ENCODE measurements at regions not wholly inside any gene's neighbourhood (a gene's known extent, or its start where the extent isn't known, plus 50 kb on each side); places are given as distances from the start of the nearest gene placed in this dataset.

DNA sequence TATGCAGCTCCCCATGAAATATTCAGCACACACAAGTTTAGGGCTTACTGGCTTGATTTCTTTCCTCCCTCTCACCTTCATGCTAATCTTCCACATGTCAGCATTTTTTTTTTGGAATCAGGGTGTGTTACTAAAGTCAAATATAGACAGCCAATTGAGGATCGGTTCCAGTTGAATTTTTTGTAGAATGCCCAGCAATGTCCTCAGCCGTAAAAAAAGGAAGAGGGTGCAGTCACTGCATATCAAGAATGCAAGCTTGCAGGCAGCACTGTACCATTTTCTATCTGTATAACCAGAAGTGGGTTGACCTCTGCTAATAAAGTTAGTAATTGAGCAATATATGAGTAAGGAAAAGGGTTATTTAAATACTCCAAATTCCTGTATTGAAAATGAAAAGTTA is 51.4 kb upstream of the CHMP2B start:
- DNase-seq = no peak

DNA sequence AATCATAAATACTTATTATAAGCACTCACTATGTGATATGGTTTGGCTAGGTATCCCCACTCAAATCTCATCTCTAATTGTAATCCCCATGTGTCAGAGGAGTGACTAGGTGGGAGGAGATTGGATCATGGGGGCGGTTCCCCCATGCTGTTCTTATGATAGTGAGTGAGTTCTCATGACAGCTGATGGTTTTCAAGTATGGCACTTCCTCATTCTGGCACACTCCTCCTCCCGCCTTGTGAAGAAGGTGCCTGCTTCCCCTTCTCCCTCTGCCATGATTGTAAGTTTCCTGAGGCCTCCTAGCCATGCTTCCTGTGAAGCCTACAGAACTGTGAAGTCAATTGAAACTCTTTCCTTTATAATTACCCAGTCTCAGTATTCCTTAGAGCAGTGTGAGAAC is 53.3 kb upstream of the CHMP2B start:
- no peak for DNase-seq

DNA sequence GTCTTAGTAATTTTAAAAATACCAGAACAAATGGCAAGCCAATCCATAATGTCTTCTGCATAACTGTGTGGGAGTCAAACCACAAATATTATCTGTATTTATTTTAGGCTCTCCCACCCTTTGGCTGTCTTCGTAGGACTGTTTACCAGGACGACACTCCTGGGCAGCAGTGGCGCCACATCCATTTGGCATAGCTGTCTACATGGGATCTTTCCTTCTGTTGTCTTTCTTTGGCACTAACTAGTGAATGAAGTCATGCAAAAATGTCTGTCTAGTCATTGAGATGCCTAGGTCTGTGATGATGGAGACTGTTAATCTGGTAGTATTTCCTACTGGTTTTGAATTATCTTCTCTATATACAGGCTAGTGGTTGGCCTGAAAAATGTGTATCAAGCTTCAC is 54.0 kb upstream of the CHMP2B start:
- no peak for DNase-seq

DNA sequence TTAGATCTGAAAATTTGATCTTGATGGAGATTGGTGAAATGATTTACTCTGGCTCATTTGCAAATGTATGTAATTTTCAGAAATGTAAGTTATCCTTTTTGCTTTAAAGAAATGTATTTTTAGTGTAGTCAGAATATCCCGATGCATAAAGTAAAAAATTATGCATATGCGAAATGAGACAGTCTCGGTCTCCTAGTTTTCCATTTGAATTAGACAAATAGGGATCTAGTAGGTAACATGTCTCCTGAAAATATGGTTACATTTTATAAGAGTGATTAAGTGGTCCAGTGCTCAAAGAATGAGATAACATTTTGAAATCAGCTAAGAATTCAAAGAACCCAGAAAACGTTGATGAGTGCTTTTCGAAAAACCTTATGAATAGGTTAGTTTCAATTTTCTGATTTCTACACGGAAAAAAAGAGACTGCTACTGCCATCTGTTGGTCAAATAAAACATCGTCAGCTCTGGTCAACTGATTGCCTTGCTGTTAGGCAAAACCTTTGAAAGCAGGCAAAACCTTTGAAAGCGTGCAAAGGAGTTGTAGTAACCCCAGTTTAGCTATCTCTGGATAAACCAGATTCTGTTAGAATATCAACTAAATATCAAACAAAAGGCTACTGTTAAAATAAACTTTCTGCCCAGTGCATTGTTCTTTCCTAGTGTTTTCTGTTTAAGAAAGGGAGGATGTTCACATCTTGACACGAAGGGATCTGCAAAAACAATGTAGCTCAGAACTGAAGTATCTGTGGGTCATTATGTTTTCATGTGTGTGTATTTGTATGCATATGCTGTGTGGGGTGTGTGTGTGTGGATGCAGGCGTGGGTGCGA is 59.3 kb upstream of the CHMP2B start:
- DNase-seq = peak in 1 of 2 experiments; percentile 32

DNA sequence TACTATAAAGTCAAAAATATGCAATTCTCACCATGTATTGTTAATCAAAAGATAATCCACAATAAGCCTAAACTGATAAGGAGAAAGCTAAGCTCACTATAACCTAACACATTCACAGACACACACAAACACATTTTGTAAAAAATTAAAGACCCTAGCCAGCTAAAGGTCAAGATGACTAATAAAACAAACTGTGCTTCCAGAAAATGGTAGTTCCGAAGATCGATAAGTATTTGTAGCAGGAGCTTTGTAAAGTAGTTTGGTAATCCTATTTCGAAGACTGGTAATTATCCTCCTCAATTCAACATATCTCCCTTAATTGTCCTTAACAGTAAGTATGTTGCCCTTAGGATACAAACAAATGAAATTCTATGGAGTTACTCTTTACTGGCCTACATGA is 62.9 kb upstream of the CHMP2B start:
- DNase-seq = no peak

DNA sequence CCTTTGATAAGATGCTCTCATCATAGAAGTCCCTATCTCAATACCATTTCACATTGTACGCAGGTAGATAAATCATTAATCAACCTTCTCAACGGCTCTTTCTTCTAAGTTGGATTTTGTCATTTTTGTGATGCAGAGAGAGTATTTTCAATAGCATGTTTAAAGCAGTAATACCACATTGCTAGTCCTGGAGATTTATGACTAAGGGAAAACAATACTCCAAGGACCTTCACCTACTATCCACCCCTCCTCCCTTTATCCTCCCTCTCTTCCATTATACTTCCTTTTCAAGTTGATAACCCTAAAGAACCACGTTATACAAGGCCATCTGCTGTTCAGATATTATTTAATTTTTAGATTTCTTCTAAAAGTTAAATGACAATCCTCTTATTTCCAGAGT is 65.3 kb upstream of the CHMP2B start:
- no peak for DNase-seq

DNA sequence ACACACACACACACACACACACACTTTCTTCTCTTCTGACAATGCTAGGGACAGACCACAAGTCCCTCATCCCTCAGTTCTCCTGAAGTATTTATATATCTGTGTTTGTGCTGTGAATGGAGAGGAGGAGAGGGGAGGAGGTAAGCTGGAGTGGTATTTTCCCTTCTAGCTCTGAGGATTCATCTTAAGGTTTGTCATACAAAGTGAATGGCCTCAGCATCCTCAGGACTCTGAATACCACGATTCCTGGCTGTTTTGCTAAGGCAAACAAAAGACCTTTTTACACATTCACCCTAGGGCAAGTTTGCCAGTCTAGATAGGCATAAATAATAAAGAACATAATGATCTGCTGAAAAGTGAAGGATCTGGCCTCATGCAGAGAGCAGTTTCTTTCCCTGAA is 65.7 kb upstream of the CHMP2B start:
- DNase-seq = no peak

DNA sequence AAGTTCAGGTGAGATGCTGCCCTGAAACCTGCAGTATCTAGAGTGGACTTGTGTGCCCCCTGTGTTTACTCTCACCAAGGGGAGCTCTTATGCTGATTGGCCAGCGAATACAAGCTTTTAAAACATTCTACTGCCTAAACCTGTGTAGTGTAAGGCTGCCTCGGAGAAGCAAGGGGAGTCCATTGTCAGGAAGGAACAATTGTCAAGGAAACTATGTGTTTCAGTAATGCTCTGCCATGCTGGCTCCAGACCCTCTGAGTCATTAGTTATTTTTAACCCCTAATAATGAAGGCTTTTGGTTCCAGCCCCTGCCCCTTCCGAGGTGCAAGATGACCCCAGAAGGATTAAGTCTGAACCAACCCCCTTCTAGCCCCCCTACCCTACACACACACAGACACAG is 66.1 kb upstream of the CHMP2B start:
- DNase-seq = no peak

DNA sequence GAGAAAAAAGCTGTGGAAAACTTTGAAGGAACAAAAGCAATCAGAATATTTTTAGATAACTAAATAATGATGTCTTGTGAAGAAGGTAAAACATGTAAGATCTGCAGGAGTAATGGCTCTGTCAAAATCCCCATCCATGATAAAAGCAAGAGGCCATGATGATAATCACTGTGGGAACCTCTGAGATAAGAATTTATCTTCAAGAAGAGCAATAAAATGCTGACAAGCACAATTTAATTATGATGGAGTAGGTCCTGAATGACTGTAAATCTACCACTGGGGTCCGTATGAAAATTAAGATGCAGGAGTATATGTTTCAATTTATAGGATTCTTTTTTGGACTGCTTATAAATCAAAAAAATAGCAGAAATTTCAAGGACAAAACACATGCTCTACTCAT is 68.3 kb upstream of the CHMP2B start:
- no peak for DNase-seq

DNA sequence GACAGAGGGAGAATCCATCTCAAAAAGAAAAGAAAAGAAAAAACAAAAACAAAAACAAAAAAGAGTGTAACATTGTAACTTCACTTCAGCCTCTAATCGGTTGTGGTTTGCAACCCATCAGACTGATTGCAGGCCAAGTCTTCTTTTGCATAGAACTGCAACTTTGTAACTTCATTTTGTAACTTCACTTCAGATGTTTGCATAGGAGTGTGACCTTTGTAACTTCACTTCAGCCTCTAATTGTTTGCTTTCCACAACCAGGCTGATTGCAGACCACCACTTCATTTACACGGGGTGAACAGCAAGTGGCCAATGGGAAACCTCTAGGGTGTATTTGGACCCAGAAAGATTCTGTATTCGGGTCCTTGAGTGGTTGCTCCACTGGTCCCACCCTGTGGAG is 79.1 kb upstream of the CHMP2B start:
- DNase-seq = no peak

DNA sequence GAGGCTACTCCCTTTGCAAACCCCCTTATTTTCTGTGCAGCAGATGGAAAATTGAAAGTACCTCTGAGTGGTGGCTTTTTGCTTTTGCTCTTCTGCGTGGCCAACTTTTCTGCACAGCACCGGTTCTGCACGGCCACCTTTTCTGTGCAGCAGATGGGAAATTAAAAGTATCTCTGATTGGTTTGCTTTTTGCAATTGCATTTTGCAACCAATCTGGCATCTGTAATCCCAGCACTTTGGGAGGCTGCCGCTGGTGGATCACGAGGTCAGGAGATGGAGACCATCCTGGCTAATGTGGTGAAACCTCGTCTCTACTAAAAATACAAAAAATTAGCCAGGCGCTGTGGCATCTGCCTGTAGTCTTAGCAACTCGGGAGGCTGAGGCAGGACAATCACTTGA is 79.5 kb upstream of the CHMP2B start:
- no peak for DNase-seq

DNA sequence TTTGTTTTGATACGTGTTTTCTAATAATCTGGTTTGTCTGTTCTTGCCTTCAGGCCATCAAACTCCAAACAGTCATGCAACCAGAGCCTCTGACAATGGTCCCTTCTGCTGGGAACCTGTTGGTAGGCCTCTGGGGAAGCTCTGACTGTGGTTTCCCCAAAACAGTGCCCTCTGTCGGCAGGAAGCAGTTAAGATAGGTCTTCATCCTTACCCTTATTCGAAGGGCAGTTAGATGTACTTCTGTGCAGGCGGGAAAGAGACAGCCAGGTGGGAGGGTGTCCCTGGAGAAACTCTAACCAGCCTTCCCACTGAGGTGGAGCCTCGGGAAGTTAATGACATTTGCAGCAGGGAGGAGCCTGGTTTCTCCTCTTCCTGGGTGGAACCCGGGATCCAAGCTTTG is 81.6 kb upstream of the CHMP2B start:
- peak in 1 of 2 experiments; percentile 2 for DNase-seq

DNA sequence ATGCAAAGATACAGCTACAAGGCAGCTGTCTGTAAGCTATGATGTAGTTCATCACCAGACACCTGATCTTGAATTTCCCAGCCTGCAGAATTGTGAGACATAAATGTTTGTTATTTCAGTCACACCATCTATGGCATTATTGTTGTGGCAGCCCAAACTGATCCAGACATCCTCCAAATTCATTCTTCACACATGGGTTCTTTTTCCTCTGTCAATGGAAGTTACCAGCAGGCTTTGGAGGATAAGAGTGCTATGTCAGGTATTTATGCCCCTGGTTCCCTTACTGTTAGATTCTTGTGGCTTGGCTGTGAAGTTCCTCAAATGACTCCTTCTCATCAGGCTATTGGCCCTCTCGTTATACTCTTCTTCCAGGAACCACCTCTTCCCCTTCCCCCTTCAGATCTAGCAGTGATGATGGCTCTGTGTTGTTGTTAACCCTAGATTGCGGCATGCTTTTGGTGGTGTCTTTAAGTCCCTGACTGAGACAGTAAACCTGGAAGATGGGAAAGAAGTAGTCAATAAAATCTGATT is 91.0 kb upstream of the CHMP2B start:
- DNase-seq = no peak

DNA sequence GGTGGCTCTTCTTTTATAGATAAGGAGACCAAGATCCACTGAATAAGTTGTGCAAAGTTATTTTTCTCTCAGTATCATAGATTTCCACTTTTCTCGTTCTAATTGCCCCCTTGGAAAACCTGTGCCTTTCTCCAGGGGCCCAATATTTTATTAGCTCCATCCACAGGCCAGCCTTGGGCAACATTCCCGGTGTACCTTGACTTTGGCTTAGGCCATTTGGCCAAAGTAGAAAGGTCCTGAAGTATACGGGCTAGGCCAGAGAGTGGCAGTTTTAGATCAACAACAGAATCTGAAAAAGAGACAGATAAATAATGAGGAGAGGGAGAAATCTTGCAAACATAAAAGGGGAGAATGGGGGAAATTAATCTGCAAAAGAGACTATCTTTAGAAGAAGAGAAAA is 91.7 kb upstream of the CHMP2B start:
- no peak for DNase-seq

DNA sequence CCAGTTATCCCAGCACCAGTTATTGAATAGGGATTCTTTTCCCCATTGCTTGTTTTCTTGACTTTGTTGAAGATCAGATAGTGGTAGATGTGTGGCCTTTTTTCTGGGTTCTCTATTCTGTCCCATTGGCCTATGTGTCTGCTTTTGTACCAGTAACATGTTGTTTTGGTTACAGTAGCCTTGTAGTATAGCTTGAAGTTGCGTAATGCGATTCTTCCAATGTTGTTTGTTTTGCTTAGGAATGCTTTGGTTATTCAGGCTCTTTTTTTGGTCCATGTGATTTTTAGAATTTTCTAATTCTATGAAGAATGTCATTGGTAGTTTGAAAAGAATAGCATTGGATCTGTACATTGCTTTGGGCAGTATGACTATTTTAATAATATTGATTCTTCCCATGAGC is 94.3 kb upstream of the CHMP2B start:
- no peak for DNase-seq

DNA sequence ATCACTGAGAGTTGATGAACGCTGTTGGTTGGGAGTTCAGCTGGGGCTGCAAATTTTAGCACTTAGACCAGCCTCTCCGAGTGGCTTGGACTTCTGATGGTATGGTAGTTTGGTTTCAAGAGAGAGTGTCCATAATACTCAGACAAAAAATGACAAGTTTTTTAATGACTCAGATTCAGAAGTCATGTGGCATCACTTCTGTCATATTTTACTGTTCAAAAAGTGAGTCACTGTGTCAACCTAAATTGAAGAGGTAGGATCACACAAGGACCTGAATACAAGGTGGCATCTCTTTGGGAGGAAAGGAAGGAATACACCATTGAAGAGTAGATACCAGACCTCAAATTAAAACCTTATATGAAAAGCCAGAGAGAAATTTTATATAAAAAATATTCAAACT is 99.1 kb upstream of the CHMP2B start:
- DNase-seq = no peak

DNA sequence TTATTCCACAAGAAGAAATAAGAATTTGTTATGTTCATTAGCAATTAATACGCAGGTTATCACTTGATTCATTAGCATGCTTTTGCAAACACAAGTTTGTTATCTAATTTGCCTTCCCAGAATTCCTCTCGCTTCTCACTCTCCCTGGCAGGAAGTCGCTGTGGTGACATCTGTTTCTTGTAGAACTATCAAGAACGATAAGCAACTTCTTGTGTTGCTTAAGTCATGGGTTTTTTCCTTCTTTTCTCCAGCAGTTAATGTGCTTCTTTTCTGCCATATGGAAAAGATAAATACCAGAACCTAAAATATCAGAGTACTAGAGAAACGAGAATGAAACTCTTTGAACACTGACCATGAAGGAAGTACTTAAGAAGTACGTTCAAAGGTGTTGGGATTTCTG is 99.8 kb upstream of the CHMP2B start:
- no peak for DNase-seq

DNA sequence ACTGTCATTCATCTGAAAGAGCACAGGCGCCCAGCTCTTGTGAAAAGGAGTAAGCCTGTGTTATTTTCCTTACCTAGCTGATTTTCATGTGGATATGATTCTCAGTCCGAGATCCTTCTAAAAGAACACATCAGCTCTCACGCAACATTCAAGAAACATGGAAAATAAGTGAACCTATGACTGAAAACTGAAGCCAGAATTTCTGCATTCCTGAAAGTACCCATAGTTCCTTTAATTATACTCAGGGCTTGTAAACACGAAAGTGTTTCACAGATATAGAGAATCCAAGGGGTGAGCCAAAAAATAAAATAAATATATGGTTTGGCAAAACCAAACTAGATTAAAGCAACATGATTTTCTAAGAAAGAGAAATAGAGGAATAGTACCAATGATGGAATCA is 100.8 kb upstream of the CHMP2B start:
- DNase-seq = no peak

DNA sequence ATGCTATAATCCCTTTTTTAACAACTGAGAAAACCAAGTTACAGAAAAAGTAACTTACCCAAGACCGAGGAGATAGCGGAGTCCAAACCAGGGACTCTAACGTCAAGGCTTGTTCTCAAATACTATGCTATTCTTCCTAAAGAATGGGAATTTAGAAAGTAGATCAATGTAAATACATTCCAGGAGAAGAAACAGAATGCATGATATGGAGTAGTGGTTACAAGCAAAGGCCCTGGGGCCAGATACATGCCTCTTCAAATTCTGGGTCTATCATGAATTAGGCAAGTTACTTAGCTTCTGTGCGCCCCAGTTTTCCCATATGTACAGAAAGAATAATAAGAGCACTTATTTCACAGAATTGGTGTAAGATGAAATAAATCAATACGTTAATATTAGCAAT is 102.0 kb upstream of the CHMP2B start:
- DNase-seq = no peak

DNA sequence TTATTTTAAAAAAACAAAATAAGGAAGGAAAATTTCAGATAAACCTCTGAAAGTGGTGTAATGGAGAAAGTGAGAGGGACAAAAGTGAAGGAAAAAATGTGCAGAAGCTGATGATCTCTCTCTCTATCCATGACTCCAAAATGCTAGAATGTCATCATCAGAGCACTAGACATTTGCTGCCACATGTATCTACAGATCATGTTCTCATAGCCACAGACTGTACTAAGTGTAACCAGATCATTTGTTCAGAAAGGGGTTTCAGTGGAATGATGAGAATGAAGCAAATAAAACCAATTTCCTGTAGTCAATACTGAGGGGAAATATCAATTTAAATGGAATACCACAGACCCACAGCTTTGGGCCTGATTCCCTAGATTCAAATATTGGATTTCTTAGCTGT is 104.3 kb upstream of the CHMP2B start:
- no peak for DNase-seq

DNA sequence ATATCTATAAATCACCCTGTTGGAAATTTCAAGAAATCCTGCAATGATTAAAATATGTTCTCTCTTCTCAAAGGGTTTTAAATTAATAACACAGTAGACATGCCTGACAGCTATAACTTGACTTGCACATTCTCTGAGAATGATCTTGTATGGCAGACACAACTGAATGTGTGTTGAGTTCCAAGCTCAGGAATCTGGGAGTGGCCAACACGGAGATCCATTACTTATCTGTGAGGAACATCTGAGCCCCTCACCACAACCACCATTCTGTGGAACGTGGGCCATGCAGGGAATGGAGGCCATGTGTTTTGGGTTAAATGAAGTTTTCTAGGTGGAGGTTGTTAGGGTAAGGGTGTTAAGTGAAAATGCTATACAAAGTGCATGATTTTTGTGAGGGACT is 105.3 kb upstream of the CHMP2B start:
- no peak for DNase-seq

DNA sequence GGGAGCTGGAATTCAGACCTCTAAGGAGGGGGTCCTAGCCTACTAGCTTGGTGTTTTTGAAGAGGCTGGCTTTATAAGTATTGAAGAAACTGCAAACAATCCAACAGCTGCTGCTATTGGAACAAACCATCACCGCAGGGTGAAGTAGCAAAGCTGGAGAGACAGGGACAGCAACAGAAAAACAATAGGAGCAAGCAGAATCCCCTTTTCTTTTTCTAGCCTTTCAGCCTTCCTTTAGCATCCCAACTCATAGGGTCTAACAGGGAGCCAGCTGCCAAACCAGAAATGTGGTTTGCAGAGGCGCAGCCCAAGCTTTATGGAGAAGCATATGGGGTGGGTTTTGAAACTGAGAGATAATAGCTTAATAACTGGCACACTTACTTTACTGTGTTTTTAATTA is 106.2 kb upstream of the CHMP2B start:
- no peak for DNase-seq

DNA sequence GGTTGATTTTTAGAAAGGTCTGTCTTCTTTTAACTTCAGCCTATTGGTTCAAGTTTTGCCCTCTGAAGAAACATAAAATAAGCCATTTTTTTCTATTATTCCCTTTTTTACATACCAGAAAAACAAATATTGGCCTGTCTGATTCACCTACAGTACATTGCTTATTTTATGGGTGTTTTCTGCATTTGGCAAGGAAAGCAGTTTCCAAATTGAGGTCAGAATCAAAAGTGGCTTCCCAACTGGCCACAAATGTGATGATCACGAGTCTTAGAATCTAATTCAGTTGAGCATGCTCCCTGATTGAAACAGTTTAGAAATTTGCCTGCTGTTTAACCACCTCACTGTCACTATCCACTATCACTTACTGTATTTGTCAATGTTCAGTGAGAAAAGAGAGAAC is 106.9 kb upstream of the CHMP2B start:
- no peak for DNase-seq

DNA sequence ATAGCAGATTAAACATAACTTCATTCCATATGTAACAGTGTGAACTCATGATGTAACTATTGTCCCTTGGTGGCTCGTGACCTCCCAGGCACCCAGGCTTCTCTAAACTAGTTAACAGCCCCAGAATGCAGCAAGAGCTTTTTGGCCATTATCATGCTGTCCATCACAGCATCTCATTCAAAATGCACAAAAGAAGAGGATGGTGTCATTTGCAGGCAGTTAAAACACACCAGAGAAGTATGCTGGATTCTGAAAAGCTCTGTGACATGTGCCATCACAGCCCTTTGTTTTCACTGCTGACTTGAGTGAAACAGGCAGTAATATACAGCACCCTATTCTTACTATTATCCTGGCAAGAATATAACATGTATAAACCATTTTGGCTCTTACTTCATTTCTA is 117.6 kb upstream of the CHMP2B start:
- no peak for DNase-seq
